Astrocyte of the spinal cord (primary cell): ENCODE measurements at regions not wholly inside any gene's neighbourhood (a gene's known extent, or its start where the extent isn't known, plus 50 kb on each side); places are given as distances from the start of the nearest gene placed in this dataset.
A peak's percentile ranks its signal among the peaks of the same experiment; 100 is the strongest.

Experiments
- DNase-seq: peaks from one replicate; pipeline ENCODE4 v3.0.0; 2011; ENCODE audit warnings: low read depth, low spot score
- H3K4me3 ChIP-seq: 2 replicates; pipeline ENCODE4 v1.5.1; 2011; ENCODE audit warnings: low read depth, mild to moderate bottlenecking, low read length, moderate library complexity
- in situ Hi-C: cut with HindIII; loops from 2 replicates; pipeline ENCODE4 v1.10.0; 2017; ENCODE audit warnings: low sequenced_read_pairs
- TF ChIP-seq, protein P1 (sequence below): IDR thresholded peaks from 2 replicates; pipeline ENCODE4 v1.5.1; 2012; ENCODE audit warnings: low read depth, mild to moderate bottlenecking, low read length, inconsistent platforms

DNA sequence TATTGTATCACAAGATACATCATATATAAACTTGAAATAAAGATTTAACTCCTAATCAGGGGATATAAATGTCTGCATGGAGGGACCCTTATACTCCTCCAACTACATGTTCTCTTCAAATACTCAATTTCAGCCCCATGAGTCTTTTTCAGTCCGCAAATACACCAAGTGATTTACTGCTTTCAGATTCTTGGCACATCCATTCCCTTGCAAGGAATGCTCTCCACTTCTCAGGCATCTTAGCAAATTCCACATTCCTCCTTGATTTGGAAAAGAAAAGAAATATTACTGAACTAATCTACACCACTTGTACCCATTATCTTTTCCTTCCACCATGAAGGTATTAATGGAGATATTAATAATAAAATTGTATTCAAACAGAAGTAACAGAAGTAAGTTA lies 999.4 kb upstream of the GJE1 start:
- TF ChIP-seq, protein P1, sequence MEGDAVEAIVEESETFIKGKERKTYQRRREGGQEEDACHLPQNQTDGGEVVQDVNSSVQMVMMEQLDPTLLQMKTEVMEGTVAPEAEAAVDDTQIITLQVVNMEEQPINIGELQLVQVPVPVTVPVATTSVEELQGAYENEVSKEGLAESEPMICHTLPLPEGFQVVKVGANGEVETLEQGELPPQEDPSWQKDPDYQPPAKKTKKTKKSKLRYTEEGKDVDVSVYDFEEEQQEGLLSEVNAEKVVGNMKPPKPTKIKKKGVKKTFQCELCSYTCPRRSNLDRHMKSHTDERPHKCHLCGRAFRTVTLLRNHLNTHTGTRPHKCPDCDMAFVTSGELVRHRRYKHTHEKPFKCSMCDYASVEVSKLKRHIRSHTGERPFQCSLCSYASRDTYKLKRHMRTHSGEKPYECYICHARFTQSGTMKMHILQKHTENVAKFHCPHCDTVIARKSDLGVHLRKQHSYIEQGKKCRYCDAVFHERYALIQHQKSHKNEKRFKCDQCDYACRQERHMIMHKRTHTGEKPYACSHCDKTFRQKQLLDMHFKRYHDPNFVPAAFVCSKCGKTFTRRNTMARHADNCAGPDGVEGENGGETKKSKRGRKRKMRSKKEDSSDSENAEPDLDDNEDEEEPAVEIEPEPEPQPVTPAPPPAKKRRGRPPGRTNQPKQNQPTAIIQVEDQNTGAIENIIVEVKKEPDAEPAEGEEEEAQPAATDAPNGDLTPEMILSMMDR = no peak

DNA sequence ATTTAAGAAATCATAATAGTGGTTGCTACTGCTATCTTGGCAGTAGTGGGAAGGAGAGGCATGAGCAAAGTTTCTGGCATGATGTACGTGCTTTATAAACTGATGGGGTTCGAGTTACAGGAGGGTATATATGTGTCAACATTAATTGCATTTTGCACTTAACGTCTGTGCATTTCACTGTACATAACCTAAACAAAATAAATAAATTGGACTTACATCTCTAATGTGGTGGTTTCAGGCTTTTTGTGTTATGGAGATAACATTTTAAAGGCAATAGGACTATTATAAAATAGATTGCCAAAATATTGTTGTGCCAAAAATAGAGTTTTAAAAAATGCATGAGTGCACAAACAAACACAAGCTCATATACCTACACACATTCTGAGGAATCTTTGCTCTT lies 1001.1 kb upstream of the GJE1 start:
- in situ Hi-C loops = no loop called here
- H3K4me3 ChIP-seq = no peak overlapping the region
- TF ChIP-seq, protein P1 = no peak
- no peak for DNase-seq

More for the DNA sequence above, 999.4 kb upstream of the GJE1 start:
- no peak overlapping the region for H3K4me3 ChIP-seq
- in situ Hi-C loops = no loop called here
- DNase-seq = no peak

DNA sequence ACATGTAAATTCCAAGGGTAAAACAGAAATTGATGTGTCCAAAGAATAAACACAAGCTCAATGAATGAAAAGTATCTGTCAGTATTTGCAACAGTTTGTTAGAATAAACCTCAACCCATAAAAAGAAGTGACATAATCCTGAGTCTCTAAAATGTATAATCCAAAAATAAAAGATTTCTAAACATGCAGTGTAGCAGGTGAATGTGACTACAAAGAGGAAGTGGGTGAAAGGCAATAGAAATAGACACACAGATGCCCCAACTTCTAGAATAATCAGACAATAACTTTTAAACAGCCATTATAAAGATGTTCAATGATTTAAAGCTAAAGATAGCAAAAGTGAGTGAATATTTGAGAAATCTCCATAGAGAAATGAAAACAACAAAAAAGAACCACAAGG lies 1009.2 kb upstream of the GJE1 start:
- H3K4me3 ChIP-seq = no peak overlapping the region
- no peak for DNase-seq
- TF ChIP-seq, protein P1 = no peak
- in situ Hi-C loops = no loop called here

DNA sequence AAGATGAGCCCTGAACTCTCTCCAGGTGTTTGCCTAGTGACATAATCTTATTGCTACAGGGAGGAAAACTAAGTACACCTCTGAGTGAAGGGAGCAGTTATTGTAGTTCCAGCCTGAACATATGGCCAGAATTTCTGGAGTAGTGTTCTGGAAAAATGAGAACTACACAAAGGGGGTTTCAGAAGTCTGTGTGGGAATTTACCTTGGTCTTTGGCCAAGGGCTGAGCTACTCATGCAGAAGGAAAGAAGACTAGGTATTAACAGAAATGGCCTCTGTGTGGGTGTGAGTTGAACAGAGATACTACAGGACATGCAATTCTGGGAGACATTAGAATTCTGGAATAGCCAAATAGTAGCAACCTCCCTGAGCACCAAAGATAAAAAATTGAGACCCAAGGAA lies 1009.7 kb upstream of the GJE1 start:
- TF ChIP-seq, protein P1 = no peak
- in situ Hi-C loops = no loop called here
- DNase-seq = no peak

DNA sequence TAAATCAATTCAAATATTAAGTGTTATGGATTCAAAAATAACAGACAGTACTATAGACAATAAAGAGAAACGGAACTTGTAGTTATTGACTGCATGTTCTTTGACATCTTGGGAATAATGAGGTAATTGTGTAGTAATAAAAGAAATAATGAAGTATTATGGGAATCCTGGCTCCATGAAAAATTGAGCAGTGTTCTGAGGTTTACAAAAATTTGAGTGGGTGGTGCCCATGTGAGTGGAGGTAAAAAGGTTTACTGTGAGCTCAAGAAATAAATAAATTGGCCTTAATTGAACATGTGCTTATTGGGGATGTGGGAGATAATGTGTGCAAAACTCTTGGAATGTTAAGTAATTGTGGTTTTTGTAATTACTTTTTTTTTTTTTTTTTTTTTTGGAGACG lies 1013.7 kb upstream of the GJE1 start:
- no peak overlapping the region for H3K4me3 ChIP-seq
- TF ChIP-seq, protein P1 = no peak
- in situ Hi-C loops = no loop called here
- no peak for DNase-seq

More for the DNA sequence above, 1009.7 kb upstream of the GJE1 start:
- H3K4me3 ChIP-seq = no peak overlapping the region

DNA sequence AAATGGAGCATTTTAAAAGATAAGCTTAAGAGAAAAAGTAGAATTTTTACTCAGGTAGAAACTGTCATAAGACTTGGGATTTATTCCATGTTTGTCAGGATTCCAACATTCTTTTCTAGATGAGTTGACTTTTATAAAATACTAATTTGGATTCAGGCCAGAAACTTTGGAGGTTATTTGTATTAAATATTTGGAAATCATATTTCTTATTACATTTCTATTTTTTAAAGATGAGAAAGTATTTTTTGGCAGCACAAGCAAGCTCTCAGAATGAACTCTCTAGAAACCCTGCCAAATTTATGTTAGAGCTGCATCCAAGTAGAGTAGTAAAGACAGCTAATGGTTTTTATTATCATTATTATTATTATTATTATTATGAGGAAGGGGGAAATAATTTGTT lies 1014.9 kb upstream of the GJE1 start:
- in situ Hi-C loops = no loop called here
- no peak overlapping the region for H3K4me3 ChIP-seq
- DNase-seq = no peak
- TF ChIP-seq, protein P1 = no peak

DNA sequence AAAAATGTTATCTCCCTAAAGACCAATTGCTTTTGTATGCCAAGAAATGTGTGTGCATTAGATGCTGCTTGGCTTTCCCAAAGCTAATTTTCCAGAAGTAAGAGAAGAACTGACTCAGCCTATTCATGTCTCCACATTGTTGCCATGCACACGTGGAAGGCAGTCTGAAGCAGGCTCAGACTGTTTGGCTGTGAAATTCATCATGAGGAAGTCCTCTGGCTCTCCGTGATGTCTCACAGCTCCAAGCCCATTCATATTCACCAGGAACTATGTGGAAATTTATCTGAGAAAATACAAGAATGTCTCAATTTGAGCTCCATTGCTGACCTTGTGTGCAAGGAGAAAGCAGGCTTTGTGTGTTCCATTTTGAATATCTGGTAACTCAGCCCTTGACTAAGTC lies 1022.2 kb upstream of the GJE1 start:
- peak; percentile 59 for DNase-seq
- TF ChIP-seq, protein P1 = no peak
- no peak overlapping the region for H3K4me3 ChIP-seq
- in situ Hi-C loops = no loop called here
